ENCODE measurements at regions not wholly inside any gene's neighbourhood (a gene's known extent, or its start where the extent isn't known, plus 50 kb on each side); places are given as distances from the start of the nearest gene placed in this dataset.

- no peak overlapping the region for H3K27ac ChIP-seq
- no peak for TF ChIP-seq POLR2A (IDR thresholded peaks at IDR 0.05)
- no peak for TF ChIP-seq CTCF (IDR thresholded peaks at IDR 0.05 in 8 of 11, conservative IDR thresholded peaks at IDR 0.05 in 3 of 11)
- no peak for TF ChIP-seq POLR2AphosphoS5 (IDR thresholded peaks at IDR 0.05)
- H3K4me1 ChIP-seq: no peaks in the 10 kb centered on the region
- H3K4me3 ChIP-seq: no peak overlapping the region
- H3K9me3 ChIP-seq: peaks cover 0 to 9% (median 0%) of the 10 kb centered on the region in 8 donors
- H3K36me3 ChIP-seq: no peaks in the 10 kb centered on the region
- no peak for DNase-seq
- 74 to 87% (median 77%) methylated on average over 2 of the region's 2 CpGs for WGBS, 5 donors
- H3K27me3 ChIP-seq (replicated peaks in 1 of 7): no peaks in the 10 kb centered on the region
- intact Hi-C loops (cut with DNase I; ENCODE audit: low total_unique reads): no loop called here
Observed at GRCh38 chr16:52174168-52174567, 372.8 kb downstream of the TOX3 start.

- TF ChIP-seq POLR2AphosphoS5 (IDR thresholded peaks at IDR 0.05): no peak
- no peak for TF ChIP-seq CTCF (IDR thresholded peaks at IDR 0.05 in 8 of 11, conservative IDR thresholded peaks at IDR 0.05 in 3 of 11)
- no peak for TF ChIP-seq POLR2A (IDR thresholded peaks at IDR 0.05)
- peaks cover 0 to 9% (median 0%) of the 10 kb centered on the region in 8 donors for H3K9me3 ChIP-seq
- no peak for DNase-seq
- H3K27ac ChIP-seq: no peak overlapping the region
- H3K4me1 ChIP-seq: no peaks in the 10 kb centered on the region
- no peaks in the 10 kb centered on the region for H3K36me3 ChIP-seq
- no peak overlapping the region for H3K4me3 ChIP-seq
- H3K27me3 ChIP-seq (replicated peaks in 1 of 7): no peaks in the 10 kb centered on the region
- intact Hi-C loops (cut with DNase I; ENCODE audit: low total_unique reads): no loop called here
Observed at GRCh38 chr16:52171481-52171880, 375.5 kb downstream of the TOX3 start.

- Histone ChIP-seq H3K36me3 (no peaks in the 10 kb centered on the region), H3K4me1 (no peaks in the 10 kb centered on the region), H3K27ac (no peak overlapping the region), H3K27me3 (replicated peaks in 1 of 7) (no peaks in the 10 kb centered on the region), H3K9me3 (peaks cover 0 to 7% (median 0%) of the 10 kb centered on the region in 8 donors), H3K4me3 (no peak overlapping the region)
- TF ChIP-seq CTCF (IDR thresholded peaks at IDR 0.05 in 8 of 11, conservative IDR thresholded peaks at IDR 0.05 in 3 of 11) (no peak), POLR2AphosphoS5 (IDR thresholded peaks at IDR 0.05) (no peak), POLR2A (IDR thresholded peaks at IDR 0.05) (no peak)
- no peak for DNase-seq
- WGBS, 5 donors: 46 to 94% (median 53%) methylated on average over 1 of the region's 1 CpG
- intact Hi-C loops (cut with DNase I; ENCODE audit: low total_unique reads): no loop called here
Observed at GRCh38 chr16:52167328-52167727, 379.6 kb downstream of the TOX3 start.

- no peak for DNase-seq
- no peak overlapping the region for H3K4me3 ChIP-seq
- WGBS, 5 donors: 69 to 82% (median 76%) methylated on average over 8 of the region's 8 CpGs
- H3K27ac ChIP-seq: no peak overlapping the region
- H3K4me1 ChIP-seq: no peaks in the 10 kb centered on the region
- no peaks in the 10 kb centered on the region for H3K36me3 ChIP-seq
- peaks cover 0 to 13% (median 3%) of the 10 kb centered on the region in 8 donors for H3K9me3 ChIP-seq
- H3K27me3 ChIP-seq (replicated peaks in 1 of 7): no peaks in the 10 kb centered on the region
- intact Hi-C loops (cut with DNase I; ENCODE audit: low total_unique reads): no loop called here
- TF ChIP-seq CTCF (IDR thresholded peaks at IDR 0.05 in 8 of 11, conservative IDR thresholded peaks at IDR 0.05 in 3 of 11): no peak
Observed at GRCh38 chr16:52165961-52166360, 381.0 kb downstream of the TOX3 start.
